LHCN-M2 (cell line): ENCODE measurements at regions not wholly inside any gene's neighbourhood (a gene's known extent, or its start where the extent isn't known, plus 50 kb on each side); places are given as distances from the start of the nearest gene placed in this dataset.

ENCODE experiments used
- DNase-seq: peaks from one replicate; pipeline ENCODE4 v3.0.0-alpha.2; 2012; ENCODE audit warnings: low read depth

- no peak for DNase-seq
These were observed 210.4 kb upstream of the ELAC2 start for GRCh38 chr17:13228225-13228624.

DNA sequence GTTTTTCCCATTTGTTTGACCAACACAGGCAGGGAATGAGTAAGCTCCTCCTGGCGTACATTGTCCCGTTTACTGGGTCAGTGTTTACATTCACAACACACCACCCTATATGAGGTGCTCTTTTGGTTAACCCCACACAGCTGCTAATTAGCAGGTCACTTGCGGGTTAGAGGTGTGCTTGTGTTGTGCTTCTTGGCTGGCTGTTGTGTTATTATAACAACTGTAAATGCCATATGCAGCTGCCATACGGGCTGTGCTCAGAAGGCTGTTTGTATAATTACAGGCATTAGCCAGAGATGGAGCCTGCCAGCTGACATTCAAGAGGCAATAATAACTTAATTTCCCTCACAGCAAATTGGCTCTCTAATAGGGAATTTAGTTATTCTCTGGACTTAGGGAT is 205.1 kb upstream of the ELAC2 start:
- no peak for DNase-seq

GRCh38 chr17:13212860-13213259 is 195.0 kb upstream of the ELAC2 start:
- DNase-seq: no peak

DNA sequence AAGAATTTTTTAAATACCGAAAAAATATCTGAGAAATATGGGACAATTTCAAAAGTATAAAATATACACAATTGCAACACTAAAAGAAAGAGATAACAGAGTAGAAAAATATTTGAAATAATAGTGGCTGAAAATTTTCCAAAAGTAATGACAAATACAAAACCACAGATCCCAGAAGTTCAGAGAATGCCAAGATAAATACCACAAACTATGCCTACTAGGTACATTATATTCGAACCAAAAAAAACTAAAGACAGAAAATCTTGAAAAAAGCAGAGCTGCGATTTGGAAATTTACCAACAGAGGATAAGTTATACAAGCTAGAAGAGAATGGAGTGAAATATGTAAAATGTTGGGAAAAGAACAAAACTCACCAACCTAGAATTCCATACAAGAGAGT is 191.3 kb upstream of the ELAC2 start:
- peak; percentile 11 for DNase-seq

DNA sequence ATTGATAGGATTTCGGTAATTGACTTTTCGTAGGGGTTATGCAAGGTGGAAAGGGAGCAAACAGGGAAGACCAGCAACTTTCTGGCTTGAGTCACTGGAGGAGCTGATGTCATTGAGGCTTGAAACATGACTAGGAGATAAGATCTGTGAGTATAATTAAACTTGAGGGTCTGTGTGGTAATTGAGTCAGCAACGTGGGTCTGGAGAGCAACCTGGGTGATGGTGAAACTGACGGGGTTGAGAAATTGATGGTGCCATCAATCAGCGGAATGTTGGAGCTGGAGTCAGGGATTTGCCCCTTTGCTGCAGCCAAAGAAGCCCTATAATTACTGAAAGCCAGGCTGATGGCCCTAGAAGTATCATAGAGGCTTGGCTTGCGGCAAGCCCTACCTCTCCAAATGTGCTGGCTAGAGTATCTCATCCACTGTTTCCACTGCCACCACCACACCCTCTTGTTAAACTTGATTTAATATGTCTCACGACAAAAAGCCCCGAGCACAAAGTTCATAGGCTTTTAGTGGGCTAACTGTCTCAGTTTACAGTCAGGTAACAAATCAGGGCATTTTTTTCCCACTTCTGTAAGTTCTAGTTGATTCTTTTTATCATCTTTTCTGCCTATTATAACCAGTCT is 186.9 kb upstream of the ELAC2 start:
- peak; percentile 1 for DNase-seq

- no peak for DNase-seq
These were observed 185.0 kb upstream of the ELAC2 start for GRCh38 chr17:13202835-13203234.

GRCh38 chr17:13200671-13201070 is 182.8 kb upstream of the ELAC2 start:
- no peak for DNase-seq

DNA sequence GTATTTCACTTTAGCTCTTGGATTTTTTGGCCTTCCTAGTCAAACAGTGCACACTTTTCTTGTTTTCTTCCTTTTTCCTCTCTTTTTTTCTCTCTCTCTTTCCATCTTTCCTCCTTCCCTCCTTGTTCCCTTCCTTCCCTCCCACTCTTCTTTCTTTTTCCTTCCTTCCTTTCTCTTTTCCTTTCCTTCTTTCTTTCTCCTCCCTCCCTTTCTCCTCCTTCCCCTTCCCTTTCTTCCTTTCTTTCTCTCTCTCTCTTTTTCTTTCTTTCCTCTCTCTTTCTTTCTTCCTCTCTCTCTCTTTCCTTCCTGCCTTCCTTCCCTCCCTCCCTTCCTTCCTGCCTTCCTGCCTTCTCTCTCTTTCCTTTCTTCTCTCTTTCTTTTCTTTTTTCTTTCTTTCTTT is 181.6 kb upstream of the ELAC2 start:
- no peak for DNase-seq

GRCh38 chr17:13197586-13197985 is 179.8 kb upstream of the ELAC2 start:
- no peak for DNase-seq

GRCh38 chr17:13194887-13195286 is 177.1 kb upstream of the ELAC2 start:
- DNase-seq: no peak

DNA sequence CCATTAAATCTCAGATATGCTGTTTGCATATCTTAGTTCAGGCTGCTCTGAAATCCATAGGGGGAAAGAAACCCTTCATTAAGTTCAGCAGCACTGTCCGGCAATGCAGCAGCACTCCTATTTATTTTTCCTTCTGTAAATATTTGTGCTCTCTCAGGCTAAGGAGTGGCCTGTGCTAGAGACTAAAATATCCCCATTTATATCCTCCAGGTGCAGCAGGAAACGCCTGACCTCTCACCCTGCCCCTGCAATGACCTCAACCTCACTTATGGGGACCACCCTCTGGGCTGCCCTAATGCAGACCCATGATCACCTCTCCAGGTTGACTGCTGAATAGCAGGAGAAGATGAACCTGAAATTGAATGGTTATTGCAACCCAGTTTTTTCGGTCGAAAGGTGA is 165.0 kb upstream of the ELAC2 start:
- DNase-seq: no peak

- DNase-seq: no peak
These were observed 164.6 kb upstream of the ELAC2 start for GRCh38 chr17:13182450-13182849.

- no peak for DNase-seq
These were observed 163.9 kb upstream of the ELAC2 start for GRCh38 chr17:13181683-13182082.

DNA sequence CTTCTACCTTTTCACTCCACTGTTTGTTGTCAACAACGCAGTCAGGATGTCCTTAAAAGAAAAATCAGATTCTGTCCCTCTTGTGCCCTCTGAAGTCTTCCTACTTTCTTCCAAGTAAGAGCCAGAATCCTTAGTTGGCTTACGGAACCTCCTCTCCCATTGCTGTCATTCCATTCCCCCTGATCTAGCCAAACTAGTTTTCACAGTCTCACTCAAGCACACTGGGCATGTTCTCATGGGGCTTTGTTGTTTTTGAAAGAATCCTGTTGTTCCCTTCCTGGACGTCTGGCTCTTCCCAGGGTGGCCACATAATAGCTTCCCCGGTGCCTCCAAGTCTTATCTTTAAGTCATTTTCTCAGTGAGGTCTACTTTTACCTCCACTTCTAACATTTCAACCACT is 158.6 kb upstream of the ELAC2 start:
- no peak for DNase-seq

GRCh38 chr17:13171790-13172189 is 154.0 kb upstream of the ELAC2 start:
- no peak for DNase-seq

GRCh38 chr17:13162361-13162760 is 144.5 kb upstream of the ELAC2 start:
- DNase-seq: no peak

- DNase-seq: no peak
These were observed 143.0 kb upstream of the ELAC2 start for GRCh38 chr17:13160790-13161189.

- no peak for DNase-seq
These were observed 142.5 kb upstream of the ELAC2 start for GRCh38 chr17:13160296-13160695.

GRCh38 chr17:13158494-13159240 is 140.8 kb upstream of the ELAC2 start:
- DNase-seq: no peak

- DNase-seq: no peak
These were observed 139.8 kb upstream of the ELAC2 start for GRCh38 chr17:13157656-13158055.

DNA sequence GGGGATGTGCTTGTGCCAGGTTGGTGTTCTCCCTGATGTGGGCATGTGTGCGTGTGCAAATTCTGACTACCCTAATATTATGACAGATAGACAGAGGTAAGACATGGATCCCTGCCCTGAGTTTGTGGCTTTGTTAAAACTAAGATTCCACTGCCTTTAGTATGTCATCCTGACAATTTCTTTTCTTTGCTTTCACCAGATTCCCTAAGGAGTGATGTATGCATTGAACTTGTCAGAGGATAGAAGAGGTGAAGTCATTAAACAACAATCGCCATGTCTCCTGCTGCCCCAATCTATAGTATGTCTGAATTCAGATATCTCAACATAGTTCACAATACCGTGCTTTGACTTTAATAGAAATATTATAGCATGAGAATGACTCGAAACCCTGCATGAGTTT is 137.1 kb upstream of the ELAC2 start:
- DNase-seq: no peak

DNA sequence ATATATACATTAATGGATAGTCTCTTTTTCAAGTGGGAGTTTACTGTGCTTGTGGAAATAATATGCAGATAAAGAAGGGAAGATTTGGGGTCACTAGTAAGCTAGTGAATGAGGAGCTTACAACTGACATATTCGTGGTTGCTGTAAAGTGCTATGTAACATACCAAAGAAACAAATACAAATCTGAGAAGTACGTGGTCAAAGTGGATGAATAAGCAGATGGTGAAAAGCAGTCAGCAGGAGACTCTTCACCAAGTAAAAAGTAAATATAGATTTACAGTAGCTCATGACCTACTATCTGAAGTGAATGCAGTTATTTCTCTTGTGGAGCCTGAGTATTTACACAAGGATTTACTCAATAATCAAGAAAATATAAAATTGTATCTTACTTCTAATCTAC is 136.6 kb upstream of the ELAC2 start:
- no peak for DNase-seq

DNA sequence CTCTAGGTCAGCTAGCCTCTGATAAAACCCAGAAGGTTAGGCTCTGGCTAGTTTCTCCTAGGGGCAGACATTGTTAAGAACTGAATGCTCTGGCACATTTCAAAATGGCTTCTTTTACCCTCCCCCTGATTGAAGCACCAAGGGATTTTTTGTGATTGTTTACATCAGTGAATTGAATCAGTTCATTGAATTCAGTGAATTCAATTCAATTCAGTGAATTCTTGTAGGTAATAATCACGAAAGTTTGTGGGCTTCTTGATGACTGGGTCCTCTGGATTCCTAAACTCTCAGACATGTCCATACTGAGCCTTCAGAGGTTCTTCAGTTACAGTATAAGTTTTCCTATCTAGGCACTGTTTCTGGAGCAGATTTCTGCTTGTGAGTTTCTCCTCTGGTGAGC is 135.2 kb upstream of the ELAC2 start:
- no peak for DNase-seq

- no peak for DNase-seq
These were observed 134.7 kb upstream of the ELAC2 start for GRCh38 chr17:13152501-13152900.
